ENCODE measurements at regions not wholly inside any gene's neighbourhood (a gene's known extent, or its start where the extent isn't known, plus 50 kb on each side); places are given as distances from the start of the nearest gene placed in this dataset.
A peak's percentile ranks its signal among the peaks of the same experiment; 100 is the strongest.

- no peak for DNase-seq
- intact Hi-C loops (cut with DNase I), result no loop called here
These were observed 50.4 kb downstream of the ZBTB38 start for GRCh38 chr3:141418751-141419150.

DNA sequence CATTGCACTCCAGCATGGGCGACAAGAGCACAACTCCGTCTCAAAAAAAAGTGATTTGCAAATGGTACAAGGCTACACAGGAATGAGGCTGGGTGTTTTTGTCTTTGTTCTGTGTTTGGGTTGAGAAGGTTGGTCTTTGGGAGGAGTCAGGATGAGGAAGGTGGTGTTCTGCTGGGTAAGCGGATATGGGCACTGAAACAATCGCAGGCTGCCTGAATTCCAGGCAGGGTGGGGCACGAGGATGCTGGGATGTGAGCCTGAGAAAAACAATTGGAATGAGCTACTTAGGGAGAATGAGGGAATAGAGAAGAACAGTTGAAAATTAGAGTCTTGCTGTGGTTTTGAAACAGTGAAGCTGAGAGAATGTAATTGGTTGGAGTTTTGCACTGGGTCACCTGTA is 51.6 kb downstream of the ZBTB38 start:
- intact Hi-C loops (cut with DNase I), result no loop called here
- DNase-seq, result peak in 1 of 42 donors; percentile 38

- intact Hi-C loops (cut with DNase I), result no loop called here
- DNase-seq, result no peak
These were observed 52.9 kb downstream of the ZBTB38 start for GRCh38 chr3:141421186-141421585.

DNA sequence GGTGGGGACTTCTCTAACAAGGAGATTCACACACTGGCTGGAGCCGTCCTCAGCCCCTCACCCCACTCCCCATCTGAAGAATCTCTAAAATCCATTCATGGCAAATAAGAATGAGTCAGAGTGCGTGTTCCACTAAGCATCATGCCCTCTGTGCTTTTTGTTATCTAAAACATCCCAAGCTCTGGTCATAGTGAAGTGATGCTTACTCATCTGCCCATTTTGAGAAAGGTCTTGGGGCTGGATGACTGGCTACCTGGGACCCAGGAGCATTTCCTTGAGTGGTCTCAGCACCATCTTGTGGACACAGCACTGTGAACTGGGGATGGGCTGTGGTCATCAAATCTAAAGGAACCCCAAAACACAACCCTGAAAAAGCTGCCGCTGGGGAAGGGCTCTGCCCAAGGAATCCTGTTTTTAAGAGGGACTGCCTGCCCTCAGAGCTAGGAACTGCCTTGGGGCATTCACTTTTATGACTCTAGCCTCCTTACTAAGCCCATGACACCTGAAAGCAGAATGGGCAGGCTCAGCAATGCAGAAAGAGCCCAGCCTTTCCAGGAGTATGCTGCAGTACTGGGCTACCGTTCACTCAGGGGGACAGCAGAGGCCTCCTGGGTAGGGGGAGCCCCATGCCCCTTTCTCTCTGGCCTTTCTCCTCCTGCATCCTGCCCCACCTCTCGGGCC is 53.5 kb downstream of the ZBTB38 start:
- intact Hi-C loops (cut with DNase I), result no loop called here
- peak in 2 of 42 donors; percentile 25 to 39 for DNase-seq

- DNase-seq, result peak in 1 of 42 donors; percentile 31
- intact Hi-C loops (cut with DNase I), result no loop called here
These were observed 54.8 kb downstream of the ZBTB38 start for GRCh38 chr3:141422961-141423582.

DNA sequence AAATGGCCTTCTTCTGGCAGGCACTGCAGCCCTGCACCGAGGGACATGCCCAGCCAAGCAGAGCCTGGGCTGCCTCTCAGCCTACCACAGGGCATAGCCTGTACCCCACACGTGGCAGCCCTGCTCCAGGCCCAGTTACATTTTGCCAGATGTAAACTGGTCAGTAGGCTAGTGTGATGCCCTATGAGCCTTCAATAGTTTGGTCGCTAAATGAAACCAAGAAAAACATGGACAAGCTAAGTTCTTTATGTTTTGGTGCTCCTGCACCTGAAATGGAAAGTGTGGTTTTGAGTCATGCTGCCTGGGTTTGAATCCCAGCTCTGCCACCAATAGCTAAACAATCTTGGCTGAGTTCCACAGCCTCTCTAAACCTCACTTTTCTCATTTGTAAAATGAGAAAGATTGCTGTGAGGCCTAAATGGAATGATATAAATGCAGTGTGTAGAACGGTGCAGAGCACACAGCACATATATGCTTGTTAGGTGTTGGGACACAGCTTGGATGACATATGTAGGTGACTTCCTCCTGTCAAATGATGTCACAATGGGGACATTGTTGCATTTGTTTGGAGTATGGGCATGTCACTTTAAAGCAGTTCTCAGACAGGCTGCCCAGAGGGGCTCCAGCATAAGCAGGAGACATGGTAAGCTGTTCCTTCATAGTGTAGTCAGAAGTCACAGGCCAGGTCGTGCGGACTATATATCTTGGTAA is 57.4 kb downstream of the ZBTB38 start:
- intact Hi-C loops (cut with DNase I), result no loop called here
- DNase-seq, result peak in 2 of 42 donors; percentile 36 to 44

- DNase-seq, result peak; percentile 31 to 87 (median 70)
- intact Hi-C loops (cut with DNase I), result no loop called here
These were observed 58.2 kb downstream of the ZBTB38 start for GRCh38 chr3:141426404-141427034.

DNA sequence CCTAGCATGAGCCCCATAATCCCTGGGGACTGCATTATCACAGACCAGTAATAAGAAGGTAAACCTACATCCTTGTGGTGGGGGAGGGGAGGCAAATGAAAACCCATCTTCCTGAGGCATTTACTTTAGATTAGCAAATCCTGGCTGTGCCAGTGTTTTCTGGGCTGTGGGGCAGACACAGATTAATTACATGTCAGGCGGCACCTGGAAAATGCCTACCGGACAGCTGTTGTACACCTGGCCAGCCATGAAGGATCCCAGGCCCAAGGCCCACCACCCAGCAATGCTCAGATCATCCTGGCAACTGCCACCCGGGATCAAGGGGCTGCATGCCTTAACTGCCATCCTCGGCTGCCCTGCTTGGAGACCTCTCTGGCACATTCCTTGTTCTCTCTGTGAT is 59.1 kb upstream of the RASA2 start:
- peak in 2 of 42 donors; percentile 29 to 40 for DNase-seq
- intact Hi-C loops (cut with DNase I), result no loop called here

DNA sequence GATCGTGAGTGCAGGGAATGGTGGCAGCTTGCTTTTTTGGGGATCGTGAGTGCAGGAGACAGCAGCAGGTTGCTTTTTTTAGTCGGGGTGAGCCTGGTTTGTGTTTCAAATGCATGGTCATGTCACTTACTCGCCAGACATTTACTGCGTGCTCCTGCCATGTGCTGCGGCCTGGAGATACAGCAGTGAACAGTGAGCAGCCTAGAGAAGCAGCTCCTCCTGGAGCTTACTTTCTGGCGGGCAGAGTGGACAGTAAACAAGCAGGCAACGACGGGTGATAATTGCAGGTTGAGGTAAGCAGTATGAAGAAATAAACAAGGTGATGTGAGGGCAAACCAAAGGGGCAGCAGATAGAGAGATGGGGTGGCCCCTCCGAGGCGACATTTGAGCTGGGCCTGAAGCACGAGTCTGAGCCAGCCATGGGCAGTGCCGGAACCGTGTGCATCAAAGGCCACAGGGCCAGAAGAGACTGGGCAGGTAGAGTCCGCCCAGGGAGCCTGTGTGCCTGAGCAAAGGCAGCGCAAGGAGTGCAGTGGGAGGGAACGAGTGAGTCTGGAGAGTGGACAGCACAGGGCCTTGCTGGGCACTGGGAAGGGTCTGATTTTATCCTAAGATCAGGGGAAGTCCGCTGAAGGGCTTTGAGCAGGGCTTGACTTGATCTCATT is 57.3 kb upstream of the RASA2 start:
- intact Hi-C loops (cut with DNase I), result no loop called here
- peak in 2 of 42 donors; percentile 33 to 38 for DNase-seq

GRCh38 chr3:141430316-141430715 is 56.5 kb upstream of the RASA2 start:
- intact Hi-C loops (cut with DNase I), result no loop called here
- DNase-seq, result peak in 2 of 42 donors; percentile 32 to 40

DNA sequence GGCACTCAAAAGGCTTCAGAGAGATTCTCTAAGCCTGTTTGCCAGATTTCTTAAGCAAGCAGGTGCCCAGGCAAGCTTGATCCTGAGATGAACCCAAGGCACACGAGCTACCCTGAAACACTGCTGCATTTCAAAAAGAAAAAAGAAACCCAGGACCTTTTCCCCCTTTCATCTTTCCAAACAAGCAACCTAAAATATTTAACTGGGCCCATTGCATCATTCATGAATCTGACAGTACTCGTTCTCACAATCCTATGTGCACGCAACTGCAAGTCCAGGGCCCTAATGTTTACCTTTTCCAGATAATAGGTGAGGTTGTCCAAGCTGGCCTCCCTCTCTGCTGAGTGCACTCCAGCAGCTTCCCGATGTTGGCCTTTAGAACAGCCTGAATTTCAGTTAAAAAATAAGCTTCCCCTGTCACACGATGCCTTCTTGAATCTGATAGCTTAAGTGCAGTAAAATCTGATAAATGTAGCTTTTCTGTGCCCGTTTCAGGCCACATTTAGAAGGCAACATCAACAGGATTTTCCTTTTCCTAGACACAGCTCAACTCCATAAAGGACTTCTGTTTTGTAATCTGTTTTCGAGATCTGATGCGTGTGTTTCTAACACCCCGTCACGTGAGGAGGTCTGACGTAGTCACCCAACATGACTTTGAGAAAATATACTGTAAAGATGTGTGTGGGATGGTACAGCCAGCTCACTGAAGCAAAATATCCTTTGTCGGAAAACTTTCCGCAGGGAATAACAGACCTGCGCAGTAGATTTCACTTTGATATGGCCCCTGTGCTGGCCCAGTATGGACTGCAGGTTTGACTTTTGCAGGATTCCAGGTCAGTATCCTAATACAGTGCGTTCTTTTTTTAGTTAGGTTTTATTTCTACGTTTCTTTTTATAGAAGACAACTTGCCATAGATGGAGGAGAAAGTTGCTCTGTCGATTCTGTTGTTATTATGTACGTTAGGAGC is 55.1 kb upstream of the RASA2 start:
- DNase-seq, result peak in 41 of 42 donors; percentile 21 to 87 (median 67)
- intact Hi-C loops (cut with DNase I), result no loop called here

GRCh38 chr3:141432904-141433303 is 53.9 kb upstream of the RASA2 start:
- intact Hi-C loops (cut with DNase I), result no loop called here

DNA sequence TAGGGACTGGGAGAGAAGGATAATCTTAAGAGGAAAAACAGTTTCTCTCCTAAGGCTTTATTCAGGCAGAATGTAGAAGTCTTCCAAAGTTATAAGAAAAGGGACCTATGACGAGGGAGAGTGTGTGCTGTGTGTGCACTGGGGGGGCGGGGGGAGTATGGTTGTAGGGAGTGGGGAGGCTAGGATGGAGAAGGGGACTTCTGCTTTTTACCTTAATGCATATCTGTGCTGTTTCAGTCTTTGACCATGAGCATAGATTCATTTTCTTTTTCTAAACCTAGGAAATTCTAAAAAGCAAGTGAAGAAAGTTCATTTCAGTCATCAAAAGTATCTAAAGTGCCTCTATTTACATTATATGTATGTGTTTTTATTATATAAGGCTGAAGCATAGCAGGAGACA is 52.6 kb upstream of the RASA2 start:
- intact Hi-C loops (cut with DNase I), result no loop called here
- no peak for DNase-seq

More at GRCh38 chr3:141432904-141433303, 53.9 kb upstream of the RASA2 start:
- peak in 2 of 42 donors; percentile 12 to 36 for DNase-seq

- intact Hi-C loops (cut with DNase I), result no loop called here
- DNase-seq, result peak in 2 of 42 donors; percentile 25 to 31
These were observed 50.6 kb upstream of the RASA2 start for GRCh38 chr3:141436180-141436579.
